DOHH2 (cell line): ENCODE measurements at regions not wholly inside any gene's neighbourhood (a gene's known extent, or its start where the extent isn't known, plus 50 kb on each side); places are given as distances from the start of the nearest gene placed in this dataset.

Experiments
- EZH2phosphoT487 ChIP-seq: fragments of 200-600 bp; sonication (generic); IDR thresholded peaks from 2 replicates; pipeline ENCODE4 v1.6.1; 2017; ENCODE audit warnings: borderline replicate concordance, mild to moderate bottlenecking, antibody characterized with exemption, low read length, moderate library complexity, mixed read lengths
- TF ChIP-seq, protein P1 (sequence below): fragments of 200-600 bp; sonication (generic); IDR thresholded peaks from one replicate; pipeline ENCODE4 v1.5.1; 2014; ENCODE audit warnings: antibody characterized with exemption, mild to moderate bottlenecking, low read depth, low read length; ENCODE audit not compliant: poor library complexity, severe bottlenecking

DNA sequence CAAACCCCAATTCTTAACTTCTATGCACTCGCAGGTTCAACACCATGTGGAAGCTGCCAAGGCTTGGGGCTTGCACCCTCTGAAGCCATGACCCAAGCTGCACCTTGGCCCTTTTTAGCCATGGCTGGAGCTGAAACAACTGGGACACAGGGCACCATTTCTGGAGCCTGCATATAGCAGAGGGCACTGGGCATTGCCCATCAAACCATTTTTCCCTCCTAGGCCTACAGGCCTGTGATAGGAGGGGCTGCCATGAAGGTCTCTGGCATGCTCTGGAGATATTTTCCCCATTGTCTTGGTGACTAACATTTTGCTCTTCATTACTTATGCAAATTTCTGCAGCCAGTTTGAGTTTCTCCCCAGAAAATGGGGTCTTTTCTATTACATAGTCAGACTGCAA lies 484.7 kb downstream of the EPHA7 start:
- no peak for TF ChIP-seq EZH2phosphoT487
- TF ChIP-seq, protein P1, sequence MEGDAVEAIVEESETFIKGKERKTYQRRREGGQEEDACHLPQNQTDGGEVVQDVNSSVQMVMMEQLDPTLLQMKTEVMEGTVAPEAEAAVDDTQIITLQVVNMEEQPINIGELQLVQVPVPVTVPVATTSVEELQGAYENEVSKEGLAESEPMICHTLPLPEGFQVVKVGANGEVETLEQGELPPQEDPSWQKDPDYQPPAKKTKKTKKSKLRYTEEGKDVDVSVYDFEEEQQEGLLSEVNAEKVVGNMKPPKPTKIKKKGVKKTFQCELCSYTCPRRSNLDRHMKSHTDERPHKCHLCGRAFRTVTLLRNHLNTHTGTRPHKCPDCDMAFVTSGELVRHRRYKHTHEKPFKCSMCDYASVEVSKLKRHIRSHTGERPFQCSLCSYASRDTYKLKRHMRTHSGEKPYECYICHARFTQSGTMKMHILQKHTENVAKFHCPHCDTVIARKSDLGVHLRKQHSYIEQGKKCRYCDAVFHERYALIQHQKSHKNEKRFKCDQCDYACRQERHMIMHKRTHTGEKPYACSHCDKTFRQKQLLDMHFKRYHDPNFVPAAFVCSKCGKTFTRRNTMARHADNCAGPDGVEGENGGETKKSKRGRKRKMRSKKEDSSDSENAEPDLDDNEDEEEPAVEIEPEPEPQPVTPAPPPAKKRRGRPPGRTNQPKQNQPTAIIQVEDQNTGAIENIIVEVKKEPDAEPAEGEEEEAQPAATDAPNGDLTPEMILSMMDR: no peak
